H9 (cell line): ENCODE measurements at regions not wholly inside any gene's neighbourhood (a gene's known extent, or its start where the extent isn't known, plus 50 kb on each side); places are given as distances from the start of the nearest gene placed in this dataset.

ENCODE experiments used
- DNase-seq: peaks from one replicate; pipeline ENCODE4 v3.0.0-alpha.2; 2017
- H2AFZ ChIP-seq: one replicate; pipeline ENCODE4 v1.6.1; 2013; ENCODE audit warnings: mild to moderate bottlenecking, low read length, control low read depth, moderate library complexity
- H2AK5ac ChIP-seq: 2 replicates; pipeline ENCODE4 v1.6.1; 2013; ENCODE audit warnings: low read length, control low read depth, mixed read lengths; ENCODE audit not compliant: insufficient read length
- H2BK120ac ChIP-seq: one replicate; pipeline ENCODE4 v1.6.1; 2013; ENCODE audit warnings: low read depth, mild to moderate bottlenecking, low read length, control low read depth, inconsistent platforms; ENCODE audit not compliant: poor library complexity, severe bottlenecking
- H2BK12ac ChIP-seq: 2 replicates; pipeline ENCODE4 v1.6.1; 2013; ENCODE audit warnings: low read length, control low read depth, mixed read lengths, low read depth; ENCODE audit not compliant: insufficient read length
- H2BK15ac ChIP-seq: 2 replicates; pipeline ENCODE4 v1.6.1; 2013; ENCODE audit warnings: low read depth, low read length, control low read depth
- H2BK20ac ChIP-seq: one replicate; pipeline ENCODE4 v1.6.1; 2013; ENCODE audit warnings: low read depth, mild to moderate bottlenecking, low read length, control low read depth, inconsistent platforms; ENCODE audit not compliant: poor library complexity, severe bottlenecking
- H2BK5ac ChIP-seq: 2 replicates; pipeline ENCODE4 v1.6.1; 2013; ENCODE audit warnings: low read length, control low read depth, mixed read lengths; ENCODE audit not compliant: insufficient read length
- H3K14ac ChIP-seq: 2 replicates; pipeline ENCODE4 v1.6.1; 2013; ENCODE audit warnings: low read length, control low read depth; ENCODE audit not compliant: insufficient read depth
- H3K18ac ChIP-seq: 2 replicates; pipeline ENCODE4 v1.6.1; 2013; ENCODE audit warnings: low read depth, mild to moderate bottlenecking, mixed read lengths, low read length, control low read depth; ENCODE audit not compliant: insufficient read length
- H3K23ac ChIP-seq: 2 replicates; pipeline ENCODE4 v1.6.1; 2013; ENCODE audit warnings: low read length, control low read depth, mixed read lengths, low read depth; ENCODE audit not compliant: insufficient read length
- H3K23me2 ChIP-seq: 2 replicates; pipeline ENCODE4 v1.6.1; 2013; ENCODE audit warnings: low read depth, mild to moderate bottlenecking, mixed read lengths, low read length, control low read depth; ENCODE audit not compliant: insufficient read length, poor library complexity, severe bottlenecking
- H3K27ac ChIP-seq: 2 replicates; pipeline ENCODE4 v1.5.1; 2013; ENCODE audit warnings: low read length, control low read depth, mixed read lengths, low read depth; ENCODE audit not compliant: insufficient read length
- H3K27me3 ChIP-seq: 2 replicates; pipeline ENCODE4 v1.6.1; 2013; ENCODE audit warnings: low read length, control low read depth, inconsistent platforms; ENCODE audit not compliant: insufficient read depth
- H3K4ac ChIP-seq: 2 replicates; pipeline ENCODE4 v1.6.1; 2013; ENCODE audit warnings: low read depth, mild to moderate bottlenecking, control low read depth, inconsistent platforms, low read length, moderate library complexity
- H3K4me1 ChIP-seq: 2 replicates; pipeline ENCODE4 v1.6.1; 2013; ENCODE audit warnings: low read length, control low read depth, inconsistent platforms; ENCODE audit not compliant: insufficient read depth
- H3K4me2 ChIP-seq: 2 replicates; pipeline ENCODE4 v1.6.1; 2013; ENCODE audit warnings: low read length, control low read depth, mixed read lengths; ENCODE audit not compliant: insufficient read length, insufficient read depth
- H3K56ac ChIP-seq: 2 replicates; pipeline ENCODE4 v1.6.1; 2013; ENCODE audit warnings: low read depth, mild to moderate bottlenecking, mixed read lengths, low read length, control low read depth; ENCODE audit not compliant: insufficient read length
- H3K79me1 ChIP-seq: 2 replicates; pipeline ENCODE4 v1.6.1; 2013; ENCODE audit warnings: low read depth, mild to moderate bottlenecking, moderate library complexity, low read length, control low read depth, inconsistent platforms; ENCODE audit not compliant: insufficient read depth, poor library complexity, severe bottlenecking
- H3K79me2 ChIP-seq: 2 replicates; pipeline ENCODE4 v1.6.1; 2013; ENCODE audit warnings: low read length, control low read depth, inconsistent platforms; ENCODE audit not compliant: insufficient read depth
- H3K9ac ChIP-seq: 2 replicates; pipeline ENCODE4 v1.6.1; 2013; ENCODE audit warnings: low read length, control low read depth, mixed read lengths; ENCODE audit not compliant: insufficient read length; ENCODE audit errors: extremely low read depth
- H3K9me3 ChIP-seq: one replicate; pipeline ENCODE4 v1.6.1; 2013; ENCODE audit warnings: low read depth, low read length, inconsistent platforms; ENCODE audit not compliant: control insufficient read depth
- H3T11ph ChIP-seq: one replicate; pipeline ENCODE4 v1.6.1; 2013; ENCODE audit warnings: mild to moderate bottlenecking, low read length, control low read depth, inconsistent platforms
- H4K20me1 ChIP-seq: one replicate; pipeline ENCODE4 v1.6.1; 2013; ENCODE audit not compliant: control insufficient read depth, insufficient read length, insufficient read depth
- H4K5ac ChIP-seq: 2 replicates; pipeline ENCODE4 v1.6.1; 2013; ENCODE audit warnings: low read depth, mild to moderate bottlenecking, mixed read lengths, low read length, control low read depth; ENCODE audit not compliant: insufficient read length
- H4K8ac ChIP-seq: replicated peaks from 2 replicates; pipeline ENCODE4 v1.6.1; 2013; ENCODE audit warnings: low read length, control low read depth, mixed read lengths, low read depth; ENCODE audit not compliant: insufficient read length
- H4K91ac ChIP-seq: 2 replicates; pipeline ENCODE4 v1.6.1; 2013; ENCODE audit warnings: low read depth, mild to moderate bottlenecking, moderate library complexity, mixed read lengths, low read length, control low read depth; ENCODE audit not compliant: insufficient read length
- H3K27ac Mint-ChIP-seq, 3 experiments: 2 replicates in 2 of 3; 3 replicates in 1 of 3; pipeline ENCODE4 v1.8.0; 2020 to 2021; ENCODE audit warnings: mixed read lengths in 3 of 3, mild to moderate bottlenecking in 1 of 3, moderate library complexity in 1 of 3
- H3K27me3 Mint-ChIP-seq: 2 replicates; pipeline ENCODE4 v1.8.0; 2021; ENCODE audit warnings: low read depth, mild to moderate bottlenecking, moderate library complexity, mixed read lengths
- H3K36me3 Mint-ChIP-seq, 3 experiments: 2 replicates in 2 of 3; 3 replicates in 1 of 3; pipeline ENCODE4 v1.8.0; 2020 to 2021; ENCODE audit warnings: low read depth in 3 of 3, mixed read lengths in 3 of 3; ENCODE audit not compliant: insufficient read depth in 1 of 3
- H3K4me1 Mint-ChIP-seq, 2 experiments: 2 replicates each; pipeline ENCODE4 v1.8.0; 2020; ENCODE audit warnings: mixed read lengths in 2 of 2
- H3K4me3 Mint-ChIP-seq, 2 experiments: 2 replicates in 1 of 2; 3 replicates in 1 of 2; pipeline ENCODE4 v1.8.0; 2020 to 2021; ENCODE audit warnings: mild to moderate bottlenecking in 2 of 2, mixed read lengths in 2 of 2, moderate library complexity in 1 of 2
- H3K9me3 Mint-ChIP-seq, 2 experiments: 2 replicates in 1 of 2; 3 replicates in 1 of 2; pipeline ENCODE4 v1.8.0; 2020; ENCODE audit warnings: mild to moderate bottlenecking in 2 of 2, mixed read lengths in 2 of 2, moderate library complexity in 1 of 2
- WGBS: extraction: QIAGEN DNeasy Blood & Tissue Kit; methylation state at CpG from one replicate; pipeline ENCODE4 v1.1.7; 2013; ENCODE audit warnings: missing lambda C conversion rate, low lambda C conversion rate, mixed read lengths; ENCODE audit not compliant: insufficient read length; ENCODE audit errors: extremely low coverage; 5-methylcytosine and 5-hydroxymethylcytosine counted together
- TF ChIP-seq, protein P1 (sequence below): fragments of 200-600 bp; sonication (generic); conservative IDR thresholded peaks from 3 replicates; pipeline ENCODE4 v1.8.0; 2021; ENCODE audit warnings: antibody characterized with exemption, mild to moderate bottlenecking

GRCh38 chr6:134866563-134866962, 83.3 kb downstream of the ALDH8A1 start:
- H3K56ac ChIP-seq, result no peak overlapping the region
- no peak overlapping the region for H3K4ac ChIP-seq
- H3K4me2 ChIP-seq, result no peak overlapping the region
- no peak overlapping the region for H2BK5ac ChIP-seq
- Mint-ChIP-seq H3K27me3 (no peaks in the 10 kb centered on the region), H3K4me1 (peaks cover 15% of the 10 kb centered on the region in 2 experiments), H3K9me3 (no peaks in the 10 kb centered on the region; a peak in 1 of 5 replicates), H3K36me3 (no peaks in the 10 kb centered on the region; a peak in 1 of 7 replicates), H3K27ac (no peak overlapping the region), H3K4me3 (no peak overlapping the region)
- H3K27me3 ChIP-seq, result no peaks in the 10 kb centered on the region
- no peak overlapping the region for H2AFZ ChIP-seq
- no peaks in the 10 kb centered on the region for H3K9me3 ChIP-seq
- H3K23me2 ChIP-seq, result no peaks in the 10 kb centered on the region
- H3K23ac ChIP-seq, result no peak overlapping the region
- H4K5ac ChIP-seq, result no peak overlapping the region
- no peak overlapping the region for H3K14ac ChIP-seq
- no peaks in the 10 kb centered on the region for H4K20me1 ChIP-seq
- H2AK5ac ChIP-seq, result no peak overlapping the region
- H4K8ac ChIP-seq, result no peak overlapping the region
- no peak overlapping the region for H2BK120ac ChIP-seq
- H2BK20ac ChIP-seq, result no peak overlapping the region
- 0 out of 2 replicates have a peak, but pooled peaks cover 3% of the 10 kb centered on the region for H3K4me1 ChIP-seq
- TF ChIP-seq, protein P1, sequence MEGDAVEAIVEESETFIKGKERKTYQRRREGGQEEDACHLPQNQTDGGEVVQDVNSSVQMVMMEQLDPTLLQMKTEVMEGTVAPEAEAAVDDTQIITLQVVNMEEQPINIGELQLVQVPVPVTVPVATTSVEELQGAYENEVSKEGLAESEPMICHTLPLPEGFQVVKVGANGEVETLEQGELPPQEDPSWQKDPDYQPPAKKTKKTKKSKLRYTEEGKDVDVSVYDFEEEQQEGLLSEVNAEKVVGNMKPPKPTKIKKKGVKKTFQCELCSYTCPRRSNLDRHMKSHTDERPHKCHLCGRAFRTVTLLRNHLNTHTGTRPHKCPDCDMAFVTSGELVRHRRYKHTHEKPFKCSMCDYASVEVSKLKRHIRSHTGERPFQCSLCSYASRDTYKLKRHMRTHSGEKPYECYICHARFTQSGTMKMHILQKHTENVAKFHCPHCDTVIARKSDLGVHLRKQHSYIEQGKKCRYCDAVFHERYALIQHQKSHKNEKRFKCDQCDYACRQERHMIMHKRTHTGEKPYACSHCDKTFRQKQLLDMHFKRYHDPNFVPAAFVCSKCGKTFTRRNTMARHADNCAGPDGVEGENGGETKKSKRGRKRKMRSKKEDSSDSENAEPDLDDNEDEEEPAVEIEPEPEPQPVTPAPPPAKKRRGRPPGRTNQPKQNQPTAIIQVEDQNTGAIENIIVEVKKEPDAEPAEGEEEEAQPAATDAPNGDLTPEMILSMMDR, result no peak
- no peaks in the 10 kb centered on the region for H3K79me2 ChIP-seq
- DNase-seq, result no peak
- WGBS, result no CpG with 5 or more reads among the region's 2 CpGs
- no peak overlapping the region for H2BK15ac ChIP-seq
- no peak overlapping the region for H3K27ac ChIP-seq
- H3K79me1 ChIP-seq, result no peaks in the 10 kb centered on the region
- no peak overlapping the region for H3T11ph ChIP-seq
- no peak overlapping the region for H3K9ac ChIP-seq
- no peak overlapping the region for H2BK12ac ChIP-seq
- H3K18ac ChIP-seq, result no peak overlapping the region
- no peak overlapping the region for H4K91ac ChIP-seq
